GM23248 (cell line): ENCODE measurements at regions not wholly inside any gene's neighbourhood (a gene's known extent, or its start where the extent isn't known, plus 50 kb on each side); places are given as distances from the start of the nearest gene placed in this dataset.

ENCODE experiments used
- EZH2 ChIP-seq: fragments of 200-600 bp; sonication (generic); IDR thresholded peaks from 2 replicates; pipeline ENCODE4 v1.6.1; 2018; ENCODE audit warnings: antibody characterized with exemption, mild to moderate bottlenecking; ENCODE audit not compliant: insufficient read depth, poor library complexity, severe bottlenecking
- EZH2phosphoT487 ChIP-seq: fragments of 200-600 bp; sonication (generic); IDR thresholded peaks from 2 replicates; pipeline ENCODE4 v1.6.1; 2018; ENCODE audit warnings: antibody characterized with exemption, moderate library complexity, mild to moderate bottlenecking, low read depth; ENCODE audit not compliant: insufficient read depth

- TF ChIP-seq EZH2 (no peak), EZH2phosphoT487 (no peak)
Observed at GRCh38 chr11:13905137-13905781, 57.3 kb upstream of the SPON1 start.
